ENCODE measurements at regions not wholly inside any gene's neighbourhood (a gene's known extent, or its start where the extent isn't known, plus 50 kb on each side); places are given as distances from the start of the nearest gene placed in this dataset.

DNA sequence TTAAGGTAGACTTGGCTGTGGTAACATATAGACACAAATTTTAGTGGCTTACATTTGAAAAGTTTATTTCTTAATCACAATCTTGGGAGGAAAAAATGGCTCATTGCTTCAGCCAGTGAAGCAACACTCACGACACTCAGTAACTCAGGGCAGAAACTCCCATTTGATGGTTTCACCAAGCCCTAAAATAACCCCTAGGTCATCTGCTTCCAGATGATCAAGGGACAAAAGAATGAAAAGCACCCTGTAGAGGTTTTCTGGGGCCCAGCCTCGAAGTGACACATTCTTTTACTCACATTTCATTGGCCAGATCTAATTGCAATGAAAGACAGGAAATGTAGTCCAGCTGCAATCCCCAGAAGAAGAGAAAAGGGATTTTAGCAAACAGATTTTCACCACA is 275.9 kb downstream of the TMX3 start:
- no peaks in the 10 kb centered on the region for H3K27me3 Mint-ChIP-seq
- H3K36me3 Mint-ChIP-seq (ENCODE audit: low read depth) = no peaks in the 10 kb centered on the region
- H3K27ac Mint-ChIP-seq = no peak overlapping the region
- intact Hi-C loops (cut with micrococcal nuclease) = no loop called here
- POLR2A ChIA-PET = no interaction called here
- CTCF ChIA-PET = no interaction called here
- DNase-seq (no peak), ATAC-seq (ENCODE audit: low read depth) (no peak)
- H3K9me3 Mint-ChIP-seq = peaks cover 4% of the 10 kb centered on the region
- H3K4me3 Mint-ChIP-seq = no peak overlapping the region
- TF ChIP-seq, protein P1, sequence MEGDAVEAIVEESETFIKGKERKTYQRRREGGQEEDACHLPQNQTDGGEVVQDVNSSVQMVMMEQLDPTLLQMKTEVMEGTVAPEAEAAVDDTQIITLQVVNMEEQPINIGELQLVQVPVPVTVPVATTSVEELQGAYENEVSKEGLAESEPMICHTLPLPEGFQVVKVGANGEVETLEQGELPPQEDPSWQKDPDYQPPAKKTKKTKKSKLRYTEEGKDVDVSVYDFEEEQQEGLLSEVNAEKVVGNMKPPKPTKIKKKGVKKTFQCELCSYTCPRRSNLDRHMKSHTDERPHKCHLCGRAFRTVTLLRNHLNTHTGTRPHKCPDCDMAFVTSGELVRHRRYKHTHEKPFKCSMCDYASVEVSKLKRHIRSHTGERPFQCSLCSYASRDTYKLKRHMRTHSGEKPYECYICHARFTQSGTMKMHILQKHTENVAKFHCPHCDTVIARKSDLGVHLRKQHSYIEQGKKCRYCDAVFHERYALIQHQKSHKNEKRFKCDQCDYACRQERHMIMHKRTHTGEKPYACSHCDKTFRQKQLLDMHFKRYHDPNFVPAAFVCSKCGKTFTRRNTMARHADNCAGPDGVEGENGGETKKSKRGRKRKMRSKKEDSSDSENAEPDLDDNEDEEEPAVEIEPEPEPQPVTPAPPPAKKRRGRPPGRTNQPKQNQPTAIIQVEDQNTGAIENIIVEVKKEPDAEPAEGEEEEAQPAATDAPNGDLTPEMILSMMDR (IDR thresholded peaks at IDR 0.05) = no peak
- H3K4me1 Mint-ChIP-seq = no peaks in the 10 kb centered on the region

DNA sequence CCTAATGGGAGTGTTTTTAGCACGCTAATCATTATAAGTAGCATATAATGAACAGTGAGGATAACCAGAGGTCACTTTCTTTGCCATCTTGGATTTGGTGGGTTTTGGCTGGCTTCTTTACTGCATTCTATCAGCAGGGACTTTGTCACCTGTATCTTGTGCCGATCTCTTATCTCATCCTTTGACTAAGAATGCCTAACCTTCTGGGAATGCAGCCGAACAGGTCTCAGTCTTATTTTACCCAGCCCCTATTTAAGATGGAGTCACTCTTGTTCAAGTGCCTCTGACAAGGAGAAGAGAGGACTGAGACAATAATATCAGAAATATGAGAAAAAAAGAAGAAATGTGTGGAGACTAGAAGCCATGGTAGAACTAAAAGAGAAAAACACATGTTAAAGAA is 276.4 kb downstream of the TMX3 start:
- ChIA-PET POLR2A (no interaction called here), CTCF (no interaction called here)
- Mint-ChIP-seq H3K36me3 (ENCODE audit: low read depth) (no peaks in the 10 kb centered on the region), H3K4me3 (no peak overlapping the region), H3K27ac (no peak overlapping the region), H3K4me1 (no peaks in the 10 kb centered on the region), H3K9me3 (peaks cover 4% of the 10 kb centered on the region), H3K27me3 (no peaks in the 10 kb centered on the region)
- DNase-seq = no peak
- intact Hi-C loops (cut with micrococcal nuclease) = no loop called here
- TF ChIP-seq, protein P1 (IDR thresholded peaks at IDR 0.05) = no peak
- ATAC-seq (ENCODE audit: low read depth) = no peak

DNA sequence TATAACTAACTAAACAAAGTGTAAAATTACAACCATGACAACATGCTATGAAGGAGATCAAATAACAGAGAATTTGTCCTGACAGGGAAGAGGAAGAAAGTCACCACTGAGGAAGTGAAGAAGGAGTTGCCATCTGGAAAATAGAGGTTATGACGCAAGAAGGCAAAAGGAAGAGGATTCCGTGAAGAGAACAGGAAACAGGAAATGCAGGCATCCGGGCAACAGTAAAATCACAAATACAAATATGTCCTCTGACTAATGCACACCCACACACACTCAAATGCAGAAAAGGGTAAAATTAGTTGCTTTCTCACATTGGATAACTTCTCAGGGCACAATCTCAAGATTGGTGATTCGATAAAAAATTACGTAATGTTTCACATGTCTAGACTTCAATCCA is 278.4 kb downstream of the TMX3 start:
- TF ChIP-seq, protein P1 (IDR thresholded peaks at IDR 0.05) = no peak
- Mint-ChIP-seq H3K4me3 (no peak overlapping the region), H3K36me3 (ENCODE audit: low read depth) (no peaks in the 10 kb centered on the region), H3K27me3 (no peaks in the 10 kb centered on the region), H3K4me1 (no peaks in the 10 kb centered on the region), H3K9me3 (peaks cover 4% of the 10 kb centered on the region), H3K27ac (no peak overlapping the region)
- ATAC-seq (ENCODE audit: low read depth) (no peak), DNase-seq (no peak)
- ChIA-PET POLR2A (no interaction called here), CTCF (no interaction called here)
- intact Hi-C loops (cut with micrococcal nuclease) = no loop called here

DNA sequence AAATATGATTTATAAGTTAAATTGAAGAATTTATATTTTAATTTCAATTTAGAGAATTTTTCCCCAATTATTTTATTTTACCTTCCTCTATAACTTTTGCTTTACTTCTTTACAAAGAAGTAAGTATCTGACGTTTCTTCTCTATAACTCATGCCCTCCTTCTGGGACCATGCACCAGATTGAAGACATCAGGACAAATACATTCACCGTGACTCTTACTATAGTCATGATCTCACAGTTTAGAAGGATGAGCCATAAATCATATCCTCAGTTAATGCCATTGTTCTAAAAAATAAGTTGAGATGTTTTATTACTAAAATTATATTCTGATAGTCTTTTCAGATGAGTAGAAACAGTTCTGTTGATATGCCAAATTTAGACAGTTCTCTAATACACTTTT is 279.3 kb downstream of the TMX3 start:
- H3K36me3 Mint-ChIP-seq (ENCODE audit: low read depth) = no peaks in the 10 kb centered on the region
- TF ChIP-seq, protein P1 (IDR thresholded peaks at IDR 0.05) = no peak
- H3K4me1 Mint-ChIP-seq = no peaks in the 10 kb centered on the region
- ChIA-PET CTCF (no interaction called here), POLR2A (no interaction called here)
- no peak overlapping the region for H3K4me3 Mint-ChIP-seq
- peaks cover 4% of the 10 kb centered on the region for H3K9me3 Mint-ChIP-seq
- intact Hi-C loops (cut with micrococcal nuclease) = no loop called here
- H3K27me3 Mint-ChIP-seq = no peaks in the 10 kb centered on the region
- DNase-seq (no peak), ATAC-seq (ENCODE audit: low read depth) (no peak)
- no peak overlapping the region for H3K27ac Mint-ChIP-seq

DNA sequence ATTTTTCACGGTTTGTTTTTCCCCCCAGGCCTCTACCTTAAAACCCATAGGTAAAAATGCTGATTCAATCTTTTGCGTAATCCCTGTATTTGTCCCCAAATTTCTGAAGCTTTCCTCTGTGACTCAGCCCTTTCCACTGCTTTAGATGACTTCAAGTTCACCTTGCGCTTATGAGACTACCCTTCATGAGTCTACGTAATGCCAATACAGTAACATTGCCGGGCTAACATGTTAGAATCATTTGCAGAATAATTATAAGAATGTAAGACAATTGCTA is 283.0 kb downstream of the TMX3 start:
- POLR2A ChIA-PET = no interaction called here
- H3K27me3 Mint-ChIP-seq = no peaks in the 10 kb centered on the region
- H3K9me3 Mint-ChIP-seq = no peaks in the 10 kb centered on the region
- TF ChIP-seq, protein P1 (IDR thresholded peaks at IDR 0.05) = no peak
- no peaks in the 10 kb centered on the region for H3K36me3 Mint-ChIP-seq (ENCODE audit: low read depth)
- no peak for DNase-seq
- intact Hi-C loops (cut with micrococcal nuclease) = no loop called here
- no peak overlapping the region for H3K27ac Mint-ChIP-seq
- no peak overlapping the region for H3K4me3 Mint-ChIP-seq
- CTCF ChIA-PET = no interaction called here
- no peak for ATAC-seq (ENCODE audit: low read depth)
- no peaks in the 10 kb centered on the region for H3K4me1 Mint-ChIP-seq
